ENCODE measurements at regions not wholly inside any gene's neighbourhood (a gene's known extent, or its start where the extent isn't known, plus 50 kb on each side); places are given as distances from the start of the nearest gene placed in this dataset.

GRCh38 chr7:142437741-142438140 is 179.9 kb upstream of the PRSS58 start (continued):
- no peak for TF ChIP-seq ZNF462 (CRISPR knock-in tag; IDR thresholded peaks at IDR 0.05)
- TF ChIP-seq ZNF114 (CRISPR knock-in tag; IDR thresholded peaks at IDR 0.05): no peak
- TF ChIP-seq REST (IDR thresholded peaks at IDR 0.05; ENCODE audit: unreplicated experiment): no peak
- no peak for TF ChIP-seq EZH2 (IDR thresholded peaks at IDR 0.05; ENCODE audit: low read depth, unreplicated experiment)
- TF ChIP-seq EZH2phosphoT487 (IDR thresholded peaks at IDR 0.05; ENCODE audit: unreplicated experiment): no peak
- no peak for TF ChIP-seq STAT1 (IDR thresholded peaks at IDR 0.05; ENCODE audit: unreplicated experiment)

- H3K27ac ChIP-seq (ENCODE audit: low read depth): no peak overlapping the region
- no peak overlapping the region for H2AFZ ChIP-seq
- no peaks in the 10 kb centered on the region for H3K9me2 ChIP-seq (ENCODE audit: insufficient read depth)
- Mint-ChIP-seq H3K4me3 (no peak overlapping the region), H3K9me3 (no peaks in the 10 kb centered on the region), H3K36me3 (ENCODE audit: low read depth) (no peaks in the 10 kb centered on the region), H3K27ac (no peak overlapping the region), H3K27me3 (ENCODE audit: insufficient read depth, low read depth, poor library complexity) (peaks cover 4% of the 10 kb centered on the region), H3K4me1 (peaks cover 17% of the 10 kb centered on the region)
- no peaks in the 10 kb centered on the region for H3F3A ChIP-seq (replicated peaks; ENCODE audit: low read depth)
- no peaks in the 10 kb centered on the region for H3K79me2 ChIP-seq (replicated peaks; ENCODE audit: insufficient read depth)
- H3K36me3 ChIP-seq (ENCODE audit: insufficient read depth): no peaks in the 10 kb centered on the region
- no peak overlapping the region for H3K4me3 ChIP-seq
- H4K20me1 ChIP-seq (replicated peaks; ENCODE audit: insufficient read depth): no peaks in the 10 kb centered on the region
- no peak for DNase-seq (ENCODE audit: low spot score)
- H3K27me3 ChIP-seq (ENCODE audit: insufficient read depth): no peaks in the 10 kb centered on the region
- no peak overlapping the region for H3K4me2 ChIP-seq
- H3K4me1 ChIP-seq (ENCODE audit: insufficient read depth): peaks cover 10% of the 10 kb centered on the region; the same call in 1 of the 2 replicates
- no peak for ATAC-seq
- no peak for TF ChIP-seq ZNF462 (CRISPR knock-in tag; IDR thresholded peaks at IDR 0.05)
- TF ChIP-seq EZH2phosphoT487 (IDR thresholded peaks at IDR 0.05; ENCODE audit: unreplicated experiment): no peak
Measured at GRCh38 chr7:142436601-142437000, 178.7 kb upstream of the PRSS58 start.

Data from GM23338 (cell line).